Peyer's patch (tissue), 4 donors: ENCODE measurements at regions not wholly inside any gene's neighbourhood (a gene's known extent, or its start where the extent isn't known, plus 50 kb on each side); places are given as distances from the start of the nearest gene placed in this dataset.

Source experiments
- POLR2A ChIP-seq, 2 donors: fragments of 450-650 bp; IDR thresholded peaks; one replicate each; pipeline ENCODE4 v1.5.1; 2017; ENCODE audit warnings: antibody characterized with exemption in 2 of 2, mild to moderate bottlenecking in 2 of 2, moderate library complexity in 2 of 2
- TF ChIP-seq, protein P1 (sequence below), 6 experiments: fragments of 450-650 bp in 4 of 6; fragments of 200-600 bp in 2 of 6; sonication (generic) in 1 of 6; IDR thresholded peaks; one replicate each; pipeline ENCODE4 v1.5.1; 2017 to 2019; ENCODE audit warnings: antibody characterized with exemption in 6 of 6, mild to moderate bottlenecking in 3 of 6, moderate library complexity in 1 of 6

GRCh38 chr11:36931139-36931538 lies 333.1 kb upstream of the RAG2 start:
- TF ChIP-seq, protein P1, sequence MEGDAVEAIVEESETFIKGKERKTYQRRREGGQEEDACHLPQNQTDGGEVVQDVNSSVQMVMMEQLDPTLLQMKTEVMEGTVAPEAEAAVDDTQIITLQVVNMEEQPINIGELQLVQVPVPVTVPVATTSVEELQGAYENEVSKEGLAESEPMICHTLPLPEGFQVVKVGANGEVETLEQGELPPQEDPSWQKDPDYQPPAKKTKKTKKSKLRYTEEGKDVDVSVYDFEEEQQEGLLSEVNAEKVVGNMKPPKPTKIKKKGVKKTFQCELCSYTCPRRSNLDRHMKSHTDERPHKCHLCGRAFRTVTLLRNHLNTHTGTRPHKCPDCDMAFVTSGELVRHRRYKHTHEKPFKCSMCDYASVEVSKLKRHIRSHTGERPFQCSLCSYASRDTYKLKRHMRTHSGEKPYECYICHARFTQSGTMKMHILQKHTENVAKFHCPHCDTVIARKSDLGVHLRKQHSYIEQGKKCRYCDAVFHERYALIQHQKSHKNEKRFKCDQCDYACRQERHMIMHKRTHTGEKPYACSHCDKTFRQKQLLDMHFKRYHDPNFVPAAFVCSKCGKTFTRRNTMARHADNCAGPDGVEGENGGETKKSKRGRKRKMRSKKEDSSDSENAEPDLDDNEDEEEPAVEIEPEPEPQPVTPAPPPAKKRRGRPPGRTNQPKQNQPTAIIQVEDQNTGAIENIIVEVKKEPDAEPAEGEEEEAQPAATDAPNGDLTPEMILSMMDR (IDR thresholded peaks at IDR 0.05) = no peak
- no peak for TF ChIP-seq POLR2A (IDR thresholded peaks at IDR 0.05)
